ENCODE measurements at regions not wholly inside any gene's neighbourhood (a gene's known extent, or its start where the extent isn't known, plus 50 kb on each side); places are given as distances from the start of the nearest gene placed in this dataset.

DNA sequence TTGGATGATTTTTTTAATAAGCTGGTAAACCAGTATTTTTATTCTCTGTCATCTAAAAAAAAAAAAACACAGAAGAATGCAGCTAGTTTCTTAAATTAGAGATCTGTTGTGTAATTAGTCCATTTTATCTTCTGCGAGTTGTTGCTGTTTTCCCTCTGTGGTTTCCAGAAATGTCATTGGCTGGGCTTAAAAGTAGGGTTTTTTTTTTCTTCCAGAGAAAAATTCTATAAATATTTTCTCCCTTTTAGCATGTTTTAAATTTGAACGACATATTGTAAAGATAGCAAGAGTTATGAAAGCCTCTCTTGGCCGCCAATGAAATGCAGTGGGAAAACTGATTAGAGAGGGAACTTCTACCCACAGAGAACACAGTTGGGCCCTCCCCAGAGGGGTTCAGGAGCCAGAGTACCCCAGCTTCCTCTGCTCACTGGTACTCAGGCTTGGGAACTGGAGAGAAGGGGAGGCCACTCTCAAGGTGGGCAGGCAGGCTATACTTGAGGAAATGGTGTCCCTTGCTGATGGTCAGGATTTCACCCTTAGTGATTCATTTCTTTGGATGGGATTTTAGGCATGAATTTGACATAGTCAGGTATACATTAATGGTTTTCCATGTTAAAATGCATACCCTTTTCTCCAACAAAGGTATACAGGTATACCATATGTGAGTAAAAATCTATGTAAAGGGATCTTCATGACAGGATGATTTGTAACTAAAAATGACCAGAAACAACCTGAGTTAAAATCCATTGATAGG is 166.1 kb downstream of the BCOR start:
- DNase-seq (ENCODE audit: low read depth, low spot score) (no peak), ATAC-seq (no peak)
- Histone ChIP-seq H2AFZ (ENCODE audit: low read depth, low read length, poor library complexity, severe bottlenecking) (no peak overlapping the region), H4K20me1 (ENCODE audit: insufficient read depth) (no peaks in the 10 kb centered on the region), H3K27ac (ENCODE audit: low read depth, low read length) (no peak overlapping the region), H3K36me3 (ENCODE audit: control insufficient read depth in 1 of 2, insufficient read depth in 2 of 2, low read length in 2 of 2) (no peaks in the 10 kb centered on the region), H3K27me3 (ENCODE audit: insufficient read depth, low read length) (no peaks in the 10 kb centered on the region), H3K4me1 (ENCODE audit: control insufficient read depth in 1 of 2, insufficient read depth in 2 of 2, low read length in 2 of 2) (peaks cover 0 to 4% of the 10 kb centered on the region in 2 experiments; a peak in 1 of 4 replicates), H3K9ac (ENCODE audit: low read length) (no peak overlapping the region), H3K4me3 (replicated peaks in 1 of 2; ENCODE audit: low read depth in 1 of 2, low read length in 2 of 2) (no peak overlapping the region), H3K9me3 (ENCODE audit: control insufficient read depth in 1 of 2, insufficient read depth in 1 of 2, low read depth in 1 of 2, low read length in 2 of 2) (no peaks in the 10 kb centered on the region), H3K9me2 (ENCODE audit: insufficient read depth) (no peaks in the 10 kb centered on the region), H3K4me2 (ENCODE audit: low read length) (no peak overlapping the region), H3K79me2 (ENCODE audit: insufficient read depth, low read length) (no peaks in the 10 kb centered on the region)
- CTCF ChIA-PET: no interaction called here
- no peak for TF ChIP-seq RAD21 (IDR thresholded peaks at IDR 0.05; ENCODE audit: low read depth)
- TF ChIP-seq EGR1 (IDR thresholded peaks at IDR 0.05; ENCODE audit: low read depth): no peak
- POLR2A ChIA-PET: no interaction called here
- no TSS peak for BruUV-seq (replicated peaks)
- intact Hi-C loops (cut with micrococcal nuclease): no loop called here
- RAD21 ChIA-PET (ENCODE audit: low non-redundant PET in 1 of 2, low total read pairs in 2 of 2, uncharacterized antibody in 2 of 2, unreplicated experiment in 2 of 2): no interaction called here

DNA sequence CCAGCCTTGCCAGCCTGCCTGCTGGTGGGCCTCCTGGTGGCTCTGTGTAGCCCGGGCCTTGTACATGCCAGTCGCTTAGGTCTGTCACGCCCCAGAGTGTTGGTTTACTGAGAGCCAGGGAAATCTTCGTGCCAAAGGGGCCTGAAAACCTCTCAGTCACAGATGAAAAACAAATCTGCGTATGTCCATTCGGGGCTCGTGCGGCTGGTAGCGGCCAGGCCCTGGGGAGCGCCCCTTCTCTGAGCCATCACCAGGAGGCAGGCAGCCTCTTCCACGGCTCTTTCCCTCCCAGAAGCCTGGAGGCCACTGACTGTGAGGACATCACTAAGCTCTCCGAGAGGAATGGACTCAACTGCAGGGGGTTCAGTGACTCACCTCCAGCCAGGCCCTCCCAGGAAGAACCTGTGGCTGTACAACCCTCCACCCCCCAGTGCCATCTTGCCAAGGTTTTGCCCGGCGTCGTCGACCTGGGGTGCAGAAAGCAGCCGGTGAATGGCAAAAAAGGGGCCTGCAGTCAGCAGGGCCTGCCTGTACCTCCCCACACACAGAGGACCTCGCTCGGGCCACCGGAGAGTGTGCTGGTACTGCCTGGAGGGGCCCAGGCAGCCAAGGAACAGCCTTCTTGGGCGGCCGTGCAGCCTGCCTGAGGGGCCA is 162.2 kb downstream of the BCOR start:
- no peaks in the 10 kb centered on the region for H3K27me3 ChIP-seq (ENCODE audit: insufficient read depth, low read length)
- H3K27ac ChIP-seq (ENCODE audit: low read depth, low read length): no peak overlapping the region
- no peak overlapping the region for H2AFZ ChIP-seq (ENCODE audit: low read depth, low read length, poor library complexity, severe bottlenecking)
- RAD21 ChIA-PET (ENCODE audit: low non-redundant PET in 1 of 2, low total read pairs in 2 of 2, uncharacterized antibody in 2 of 2, unreplicated experiment in 2 of 2): interaction anchor here in 1 of 2 experiments (0.6 kb wide), 1 partner anchor 124 kb away, joined by 5 read pairs; no protein-coding TSS in a partner anchor
- ATAC-seq: peak; percentile 63
- no peaks in the 10 kb centered on the region for H4K20me1 ChIP-seq (ENCODE audit: insufficient read depth)
- H3K4me1 ChIP-seq (ENCODE audit: control insufficient read depth in 1 of 2, insufficient read depth in 2 of 2, low read length in 2 of 2): peaks cover 0 to 4% of the 10 kb centered on the region in 2 experiments; a peak in 1 of 4 replicates
- no peaks in the 10 kb centered on the region for H3K9me2 ChIP-seq (ENCODE audit: insufficient read depth)
- intact Hi-C loops (cut with micrococcal nuclease): no loop called here
- no peak overlapping the region for H3K4me3 ChIP-seq (replicated peaks in 1 of 2; ENCODE audit: low read depth in 1 of 2, low read length in 2 of 2)
- H3K9me3 ChIP-seq (ENCODE audit: control insufficient read depth in 1 of 2, insufficient read depth in 1 of 2, low read depth in 1 of 2, low read length in 2 of 2): no peaks in the 10 kb centered on the region
- TF ChIP-seq RAD21 (IDR thresholded peaks at IDR 0.05; ENCODE audit: low read depth): peak; percentile 41; the same call in 1 of the 2 replicates
- TF ChIP-seq ELF1 (IDR thresholded peaks at IDR 0.05; ENCODE audit: borderline replicate concordance, low read depth): no peak
- no peak for TF ChIP-seq SIN3A (IDR thresholded peaks at IDR 0.05; ENCODE audit: low read depth)
- CTCF ChIA-PET: no interaction called here
- no peak overlapping the region for H3K9ac ChIP-seq (ENCODE audit: low read length)
- no peaks in the 10 kb centered on the region for H3K36me3 ChIP-seq (ENCODE audit: control insufficient read depth in 1 of 2, insufficient read depth in 2 of 2, low read length in 2 of 2)
- no peaks in the 10 kb centered on the region for H3K79me2 ChIP-seq (ENCODE audit: insufficient read depth, low read length)
- BruUV-seq (replicated peaks): no TSS peak
- DNase-seq (ENCODE audit: low read depth, low spot score): no peak
- no peak overlapping the region for H3K4me2 ChIP-seq (ENCODE audit: low read length)
- POLR2A ChIA-PET: no interaction called here

Data from HCT116 (cell line).